GM23248 (cell line): ENCODE measurements at regions not wholly inside any gene's neighbourhood (a gene's known extent, or its start where the extent isn't known, plus 50 kb on each side); places are given as distances from the start of the nearest gene placed in this dataset.
"Not testable (repeated sequence)": the region's sequence is repeated elsewhere in the genome, so short reads cannot be mapped to it uniquely, and the experiment has no call there.

Source experiments
- DNase-seq: peaks from one replicate; pipeline ENCODE4 v3.0.0-alpha.2; 2015
- H2AFZ ChIP-seq: fragments of 200-600 bp; sonication (generic); 2 replicates; pipeline ENCODE4 v1.6.1; 2016; ENCODE audit warnings: antibody characterized with exemption
- H3F3A ChIP-seq: fragments of 200-600 bp; sonication (generic); 2 replicates; pipeline ENCODE4 v1.6.1; 2016; ENCODE audit warnings: mild to moderate bottlenecking, antibody characterized with exemption, mixed run types; ENCODE audit not compliant: insufficient read depth
- H3K27ac ChIP-seq: fragments of 200-600 bp; sonication (generic); 2 replicates; pipeline ENCODE4 v1.5.1; 2016; ENCODE audit warnings: mild to moderate bottlenecking
- H3K27me3 ChIP-seq: fragments of 200-600 bp; sonication (generic); replicated peaks from 2 replicates; pipeline ENCODE4 v1.6.1; 2016; ENCODE audit warnings: mild to moderate bottlenecking; ENCODE audit not compliant: insufficient read depth
- H3K36me3 ChIP-seq: fragments of 200-600 bp; sonication (generic); 2 replicates; pipeline ENCODE4 v1.6.1; 2016; ENCODE audit warnings: low read depth, mild to moderate bottlenecking
- H3K4me1 ChIP-seq: fragments of 200-600 bp; sonication (generic); 2 replicates; pipeline ENCODE4 v1.6.1; 2016; ENCODE audit warnings: mild to moderate bottlenecking; ENCODE audit not compliant: insufficient read depth
- H3K4me2 ChIP-seq: fragments of 200-600 bp; sonication (generic); one replicate; pipeline ENCODE4 v1.6.1; 2016; ENCODE audit warnings: mild to moderate bottlenecking; ENCODE audit not compliant: unreplicated experiment
- H3K4me3 ChIP-seq: fragments of 200-600 bp; sonication (generic); 2 replicates; pipeline ENCODE4 v1.5.1; 2016; ENCODE audit warnings: mild to moderate bottlenecking
- H3K79me2 ChIP-seq: fragments of 200-600 bp; sonication (generic); 2 replicates; pipeline ENCODE4 v1.6.1; 2016; ENCODE audit warnings: mild to moderate bottlenecking; ENCODE audit not compliant: insufficient read depth
- H3K9ac ChIP-seq: fragments of 200-600 bp; sonication (generic); 2 replicates; pipeline ENCODE4 v1.6.1; 2016; ENCODE audit warnings: mild to moderate bottlenecking
- H3K9me2 ChIP-seq: fragments of 200-600 bp; sonication (generic); 2 replicates; pipeline ENCODE4 v1.6.1; 2016; ENCODE audit warnings: mixed run types, mild to moderate bottlenecking, moderate library complexity; ENCODE audit not compliant: insufficient read depth
- H3K9me3 ChIP-seq: fragments of 200-600 bp; sonication (generic); one replicate; pipeline ENCODE4 v1.6.1; 2017; ENCODE audit warnings: low read depth
- H4K20me1 ChIP-seq: fragments of 200-600 bp; sonication (generic); 2 replicates; pipeline ENCODE4 v1.6.0; 2016; ENCODE audit not compliant: insufficient read depth
- EZH2 ChIP-seq: fragments of 200-600 bp; sonication (generic); IDR thresholded peaks from 2 replicates; pipeline ENCODE4 v1.6.1; 2018; ENCODE audit warnings: antibody characterized with exemption, mild to moderate bottlenecking; ENCODE audit not compliant: insufficient read depth, poor library complexity, severe bottlenecking
- EZH2phosphoT487 ChIP-seq: fragments of 200-600 bp; sonication (generic); IDR thresholded peaks from 2 replicates; pipeline ENCODE4 v1.6.1; 2018; ENCODE audit warnings: antibody characterized with exemption, moderate library complexity, mild to moderate bottlenecking, low read depth; ENCODE audit not compliant: insufficient read depth
- WGBS, 2 experiments: methylation state at CpG; one replicate each; pipeline ENCODE4 v1.1.6; 2015 to 2017; ENCODE audit warnings: low lambda C conversion rate in 2 of 2, low coverage in 1 of 2; ENCODE audit errors: missing lambda C conversion rate in 2 of 2; 5-methylcytosine and 5-hydroxymethylcytosine counted together
- in situ Hi-C: fragments of 300-500 bp; cut with MboI; formaldehyde crosslinking; loops from 2 replicates; pipeline ENCODE4 v1.15.0; 2020

GRCh38 chr13:57877601-57878000 lies 246.1 kb downstream of the PCDH17 start:
- no peak overlapping the region for H3K4me2 ChIP-seq
- no peaks in the 10 kb centered on the region for H3K36me3 ChIP-seq
- no peaks in the 10 kb centered on the region for H3K27me3 ChIP-seq
- no peak for DNase-seq
- H3F3A ChIP-seq = no peaks in the 10 kb centered on the region
- no peak overlapping the region for H3K4me3 ChIP-seq
- TF ChIP-seq EZH2 (no peak), EZH2phosphoT487 (no peak)
- WGBS, 2 experiments = 34 to 42% methylated on average over 2 of the region's 2 CpGs
- no peaks in the 10 kb centered on the region for H3K79me2 ChIP-seq
- H3K27ac ChIP-seq = no peak overlapping the region
- H3K9ac ChIP-seq = no peak overlapping the region
- no peaks in the 10 kb centered on the region for H4K20me1 ChIP-seq
- no peaks in the 10 kb centered on the region for H3K9me3 ChIP-seq
- no peaks in the 10 kb centered on the region for H3K9me2 ChIP-seq
- in situ Hi-C loops = no loop called here
- no peaks in the 10 kb centered on the region for H3K4me1 ChIP-seq
- no peak overlapping the region for H2AFZ ChIP-seq

- Histone ChIP-seq H4K20me1 (no peaks in the 10 kb centered on the region), H2AFZ (no peak overlapping the region), H3K36me3 (no peaks in the 10 kb centered on the region), H3K27me3 (no peaks in the 10 kb centered on the region), H3K4me3 (no peak overlapping the region), H3K9ac (no peak overlapping the region), H3F3A (no peaks in the 10 kb centered on the region), H3K4me1 (no peaks in the 10 kb centered on the region), H3K9me2 (no peaks in the 10 kb centered on the region), H3K9me3 (peaks cover 4% of the 10 kb centered on the region), H3K4me2 (no peak overlapping the region), H3K27ac (no peak overlapping the region), H3K79me2 (no peaks in the 10 kb centered on the region)
- DNase-seq = no peak
- no peak for TF ChIP-seq EZH2phosphoT487
- no peak for TF ChIP-seq EZH2
- in situ Hi-C loops = no loop called here
- 13 to 15% methylated on average over 2 of the region's 2 CpGs for WGBS, 2 experiments
These were observed 246.7 kb downstream of the PCDH17 start for GRCh38 chr13:57878291-57878690.

GRCh38 chr13:57897225-57897624 lies 265.7 kb downstream of the PCDH17 start:
- Histone ChIP-seq H3F3A (no peaks in the 10 kb centered on the region), H3K9me3 (no peaks in the 10 kb centered on the region), H3K27ac (no peak overlapping the region), H3K4me3 (no peak overlapping the region), H3K4me2 (no peak overlapping the region), H3K4me1 (no peaks in the 10 kb centered on the region), H4K20me1 (no peaks in the 10 kb centered on the region), H3K27me3 (no peaks in the 10 kb centered on the region), H2AFZ (no peak overlapping the region), H3K36me3 (no peaks in the 10 kb centered on the region), H3K9ac (no peak overlapping the region), H3K79me2 (no peaks in the 10 kb centered on the region), H3K9me2 (no peaks in the 10 kb centered on the region)
- in situ Hi-C loops = no loop called here
- TF ChIP-seq EZH2 (no peak), EZH2phosphoT487 (no peak)
- DNase-seq = no peak

GRCh38 chr13:57899096-57899495 lies 267.6 kb downstream of the PCDH17 start:
- Histone ChIP-seq H3K4me3 (no peak overlapping the region), H3K36me3 (no peaks in the 10 kb centered on the region), H3K27ac (no peak overlapping the region), H3F3A (no peaks in the 10 kb centered on the region), H3K79me2 (no peaks in the 10 kb centered on the region), H2AFZ (no peak overlapping the region), H3K27me3 (no peaks in the 10 kb centered on the region), H3K4me2 (no peak overlapping the region), H3K9me2 (no peaks in the 10 kb centered on the region), H3K4me1 (no peaks in the 10 kb centered on the region), H3K9me3 (no peaks in the 10 kb centered on the region), H3K9ac (no peak overlapping the region), H4K20me1 (no peaks in the 10 kb centered on the region)
- 3 to 18% methylated on average over 4 of the region's 4 CpGs for WGBS, 2 experiments
- in situ Hi-C loops = no loop called here
- DNase-seq = no peak
- TF ChIP-seq EZH2 = no peak
- no peak for TF ChIP-seq EZH2phosphoT487

- H2AFZ ChIP-seq, H3K9me2 ChIP-seq, H3K9ac ChIP-seq, H3K27ac ChIP-seq, H3K9me3 ChIP-seq, H3K27me3 ChIP-seq, H3K4me2 ChIP-seq, H3F3A ChIP-seq, H3K4me3 ChIP-seq, H3K79me2 ChIP-seq, DNase-seq, H4K20me1 ChIP-seq, H3K36me3 ChIP-seq, in situ Hi-C loops, H3K4me1 ChIP-seq: not testable (repeated sequence)
- WGBS, 2 experiments = 61% methylated on average over 11 of the region's 11 CpGs
These were observed 278.3 kb downstream of the PCDH17 start for GRCh38 chr13:57909833-57910232.
